Amniotic epithelial cell (primary cell): ENCODE measurements at regions not wholly inside any gene's neighbourhood (a gene's known extent, or its start where the extent isn't known, plus 50 kb on each side); places are given as distances from the start of the nearest gene placed in this dataset.
"Not testable (repeated sequence)": the region's sequence is repeated elsewhere in the genome, so short reads cannot be mapped to it uniquely, and the experiment has no call there.

ENCODE experiments used
- DNase-seq: peaks from one replicate; pipeline ENCODE4 v3.0.0-alpha.2; 2010; ENCODE audit warnings: low read depth

GRCh38 chrX:34404386-34405070, 252.6 kb downstream of the TMEM47 start:
- DNase-seq, result no peak

GRCh38 chrX:34401411-34401810, 255.7 kb downstream of the TMEM47 start:
- DNase-seq, result no peak

GRCh38 chrX:34382416-34382815, 250.3 kb upstream of the FAM47A start:
- DNase-seq, result no peak

GRCh38 chrX:34381241-34381640, 249.1 kb upstream of the FAM47A start:
- DNase-seq, result no peak

GRCh38 chrX:34379891-34380290, 247.8 kb upstream of the FAM47A start:
- DNase-seq, result no peak

GRCh38 chrX:34377645-34378044, 245.5 kb upstream of the FAM47A start:
- DNase-seq, result no peak

- no peak for DNase-seq
These were observed 239.6 kb upstream of the FAM47A start for GRCh38 chrX:34371754-34372153.

- DNase-seq, result no peak
These were observed 233.4 kb upstream of the FAM47A start for GRCh38 chrX:34365471-34365870.

- DNase-seq, result no peak
These were observed 218.6 kb upstream of the FAM47A start for GRCh38 chrX:34350561-34351335.

GRCh38 chrX:34343001-34343400, 210.9 kb upstream of the FAM47A start:
- DNase-seq, result no peak

- no peak for DNase-seq
These were observed 209.7 kb upstream of the FAM47A start for GRCh38 chrX:34341814-34342213.

GRCh38 chrX:34341258-34341657, 209.1 kb upstream of the FAM47A start:
- DNase-seq, result no peak

- no peak for DNase-seq
These were observed 205.9 kb upstream of the FAM47A start for GRCh38 chrX:34338046-34338445.

GRCh38 chrX:34335376-34335775, 203.3 kb upstream of the FAM47A start:
- DNase-seq, result not testable (repeated sequence)

- no peak for DNase-seq
These were observed 200.2 kb upstream of the FAM47A start for GRCh38 chrX:34332334-34332733.

GRCh38 chrX:34325460-34325859, 193.3 kb upstream of the FAM47A start:
- DNase-seq, result no peak

GRCh38 chrX:34320424-34320823, 188.3 kb upstream of the FAM47A start:
- DNase-seq, result not testable (repeated sequence)

GRCh38 chrX:34300871-34301270, 168.8 kb upstream of the FAM47A start:
- DNase-seq, result peak; percentile 33

- DNase-seq, result peak; percentile 7
These were observed 167.4 kb upstream of the FAM47A start for GRCh38 chrX:34299451-34299967.

GRCh38 chrX:34294665-34295064, 162.6 kb upstream of the FAM47A start:
- no peak for DNase-seq

GRCh38 chrX:34288782-34289181, 156.7 kb upstream of the FAM47A start:
- DNase-seq, result no peak

- no peak for DNase-seq
These were observed 147.9 kb upstream of the FAM47A start for GRCh38 chrX:34279866-34280560.

- DNase-seq, result no peak
These were observed 143.6 kb upstream of the FAM47A start for GRCh38 chrX:34275699-34276098.
